ENCODE measurements at regions not wholly inside any gene's neighbourhood (a gene's known extent, or its start where the extent isn't known, plus 50 kb on each side); places are given as distances from the start of the nearest gene placed in this dataset.

DNA sequence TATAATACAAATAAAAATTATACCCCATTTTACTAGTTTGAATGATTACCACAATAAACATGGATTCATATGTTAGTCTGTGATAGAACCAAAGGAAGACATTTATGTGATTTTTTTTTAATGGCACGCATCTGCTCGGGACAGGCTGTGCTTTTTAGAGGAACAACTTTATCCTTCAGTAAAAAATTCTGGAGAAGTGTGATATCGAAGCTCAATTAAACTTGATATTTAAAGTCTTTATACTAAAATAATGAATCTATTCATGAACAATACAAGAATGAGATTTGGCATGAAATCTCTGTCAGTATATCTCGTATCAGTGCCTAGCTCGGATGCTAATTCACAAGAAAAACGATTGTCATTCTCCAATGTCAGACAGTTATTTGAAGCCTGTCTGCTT is 230.8 kb upstream of the ZNF717 start:
- Histone ChIP-seq H4K20me1 (ENCODE audit: insufficient read depth, low read length) (no peaks in the 10 kb centered on the region), H3K36me3 (ENCODE audit: insufficient read depth, low read length) (no peaks in the 10 kb centered on the region), H3K27ac (ENCODE audit: low read depth, low read length, poor library complexity, severe bottlenecking) (no peak overlapping the region), H3K9me3 (ENCODE audit: low read length) (no peaks in the 10 kb centered on the region), H3K4me2 (ENCODE audit: low read length) (no peak overlapping the region), H3K9me2 (ENCODE audit: insufficient read depth, low read length) (no peaks in the 10 kb centered on the region), H3K4me3 (ENCODE audit: low read depth, low read length, poor library complexity, severe bottlenecking) (no peak overlapping the region), H3K4me1 (ENCODE audit: insufficient read depth, low read length, poor library complexity, severe bottlenecking) (no peaks in the 10 kb centered on the region), H2AFZ (ENCODE audit: low read length) (no peak overlapping the region), H3K79me2 (ENCODE audit: insufficient read depth, low read depth, low read length) (no peaks in the 10 kb centered on the region)
- CTCF ChIA-PET (ENCODE audit: unreplicated experiment) = no interaction called here
- no TSS peak for BruUV-seq (replicated peaks)
- intact Hi-C loops (cut with micrococcal nuclease; ENCODE audit: unreplicated experiment) = no loop called here
- no peak for DNase-seq (ENCODE audit: low spot score)
- TF ChIP-seq CTCF (conservative IDR thresholded peaks at IDR 0.05; ENCODE audit: low read length) (no peak), EZH2phosphoT487 (IDR thresholded peaks at IDR 0.05; ENCODE audit: borderline replicate concordance, low read depth, low read length) (no peak)
- POLR2A ChIA-PET = no interaction called here

DNA sequence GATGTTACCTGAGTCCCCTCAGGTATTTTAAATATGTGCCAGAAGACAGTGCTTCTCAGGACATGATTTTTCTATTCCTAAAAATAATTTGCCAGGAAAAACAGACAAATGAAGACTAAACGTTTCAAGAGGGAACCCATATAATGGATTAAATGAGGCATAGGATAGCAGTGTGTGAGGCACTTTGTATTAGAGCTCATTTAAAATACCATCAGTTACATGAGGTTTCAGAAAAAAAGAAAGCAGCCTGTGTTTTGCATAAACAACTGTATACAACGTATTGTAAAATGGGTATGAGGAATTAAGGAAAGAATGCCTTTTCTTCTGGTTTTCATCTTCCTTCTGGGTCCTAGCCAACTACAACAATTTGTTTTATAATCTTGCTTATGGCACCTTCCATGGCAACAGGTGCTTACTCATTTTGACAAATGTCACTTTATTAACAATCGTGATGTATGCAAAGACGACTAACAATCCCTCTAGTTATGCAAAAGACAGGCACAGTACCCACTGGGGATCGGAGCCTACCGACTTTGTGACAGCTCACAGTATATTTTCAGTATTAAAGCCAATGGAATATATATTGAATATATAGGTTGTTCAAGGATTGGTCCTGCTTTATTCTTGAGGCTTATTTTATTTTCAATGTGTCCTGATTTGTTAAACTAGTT is 231.6 kb upstream of the ZNF717 start:
- H3K36me3 ChIP-seq (ENCODE audit: insufficient read depth, low read length) = no peaks in the 10 kb centered on the region
- H3K4me3 ChIP-seq (ENCODE audit: low read depth, low read length, poor library complexity, severe bottlenecking) = no peak overlapping the region
- H3K4me1 ChIP-seq (ENCODE audit: insufficient read depth, low read length, poor library complexity, severe bottlenecking) = no peaks in the 10 kb centered on the region
- no peak for DNase-seq (ENCODE audit: low spot score)
- no peak overlapping the region for H2AFZ ChIP-seq (ENCODE audit: low read length)
- H3K9me3 ChIP-seq (ENCODE audit: low read length) = no peaks in the 10 kb centered on the region
- H3K4me2 ChIP-seq (ENCODE audit: low read length) = no peak overlapping the region
- ChIA-PET POLR2A (no interaction called here), CTCF (ENCODE audit: unreplicated experiment) (no interaction called here)
- no peaks in the 10 kb centered on the region for H3K79me2 ChIP-seq (ENCODE audit: insufficient read depth, low read depth, low read length)
- no peaks in the 10 kb centered on the region for H3K9me2 ChIP-seq (ENCODE audit: insufficient read depth, low read length)
- H4K20me1 ChIP-seq (ENCODE audit: insufficient read depth, low read length) = no peaks in the 10 kb centered on the region
- TF ChIP-seq CTCF (conservative IDR thresholded peaks at IDR 0.05; ENCODE audit: low read length) (no peak), EZH2phosphoT487 (IDR thresholded peaks at IDR 0.05; ENCODE audit: borderline replicate concordance, low read depth, low read length) (no peak)
- no TSS peak for BruUV-seq (replicated peaks)
- intact Hi-C loops (cut with micrococcal nuclease; ENCODE audit: unreplicated experiment) = no loop called here
- no peak overlapping the region for H3K27ac ChIP-seq (ENCODE audit: low read depth, low read length, poor library complexity, severe bottlenecking)

DNA sequence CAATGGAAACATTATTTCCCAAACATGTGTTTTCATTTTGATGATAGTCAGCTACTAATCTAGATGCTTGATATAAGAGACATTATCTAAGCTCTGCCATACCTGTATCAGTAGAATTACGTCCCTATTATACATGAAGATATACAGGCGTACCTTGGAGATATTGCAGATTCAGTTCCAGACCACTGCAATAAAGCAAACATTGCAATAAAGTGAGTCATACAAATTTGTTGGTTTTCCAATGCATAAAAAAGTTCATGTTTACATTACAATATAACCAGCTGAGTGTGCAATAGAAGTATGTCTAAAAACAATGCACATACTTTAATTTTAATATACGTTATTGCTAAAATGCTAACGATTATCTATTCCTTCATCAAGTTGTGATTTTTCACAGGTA is 236.0 kb upstream of the ZNF717 start:
- no peaks in the 10 kb centered on the region for H4K20me1 ChIP-seq (ENCODE audit: insufficient read depth, low read length)
- TF ChIP-seq CTCF (conservative IDR thresholded peaks at IDR 0.05; ENCODE audit: low read length) (no peak), EZH2phosphoT487 (IDR thresholded peaks at IDR 0.05; ENCODE audit: borderline replicate concordance, low read depth, low read length) (no peak)
- DNase-seq (ENCODE audit: low spot score) = no peak
- H3K36me3 ChIP-seq (ENCODE audit: insufficient read depth, low read length) = no peaks in the 10 kb centered on the region
- POLR2A ChIA-PET = no interaction called here
- H2AFZ ChIP-seq (ENCODE audit: low read length) = no peak overlapping the region
- BruUV-seq (replicated peaks) = no TSS peak
- no peaks in the 10 kb centered on the region for H3K9me2 ChIP-seq (ENCODE audit: insufficient read depth, low read length)
- intact Hi-C loops (cut with micrococcal nuclease; ENCODE audit: unreplicated experiment) = no loop called here
- no peaks in the 10 kb centered on the region for H3K9me3 ChIP-seq (ENCODE audit: low read length)
- H3K4me3 ChIP-seq (ENCODE audit: low read depth, low read length, poor library complexity, severe bottlenecking) = no peak overlapping the region
- H3K27ac ChIP-seq (ENCODE audit: low read depth, low read length, poor library complexity, severe bottlenecking) = no peak overlapping the region
- CTCF ChIA-PET (ENCODE audit: unreplicated experiment) = no interaction called here
- H3K4me1 ChIP-seq (ENCODE audit: insufficient read depth, low read length, poor library complexity, severe bottlenecking) = no peaks in the 10 kb centered on the region
- H3K79me2 ChIP-seq (ENCODE audit: insufficient read depth, low read depth, low read length) = no peaks in the 10 kb centered on the region
- no peak overlapping the region for H3K4me2 ChIP-seq (ENCODE audit: low read length)
